ENCODE measurements at regions not wholly inside any gene's neighbourhood (a gene's known extent, or its start where the extent isn't known, plus 50 kb on each side); places are given as distances from the start of the nearest gene placed in this dataset.

DNA sequence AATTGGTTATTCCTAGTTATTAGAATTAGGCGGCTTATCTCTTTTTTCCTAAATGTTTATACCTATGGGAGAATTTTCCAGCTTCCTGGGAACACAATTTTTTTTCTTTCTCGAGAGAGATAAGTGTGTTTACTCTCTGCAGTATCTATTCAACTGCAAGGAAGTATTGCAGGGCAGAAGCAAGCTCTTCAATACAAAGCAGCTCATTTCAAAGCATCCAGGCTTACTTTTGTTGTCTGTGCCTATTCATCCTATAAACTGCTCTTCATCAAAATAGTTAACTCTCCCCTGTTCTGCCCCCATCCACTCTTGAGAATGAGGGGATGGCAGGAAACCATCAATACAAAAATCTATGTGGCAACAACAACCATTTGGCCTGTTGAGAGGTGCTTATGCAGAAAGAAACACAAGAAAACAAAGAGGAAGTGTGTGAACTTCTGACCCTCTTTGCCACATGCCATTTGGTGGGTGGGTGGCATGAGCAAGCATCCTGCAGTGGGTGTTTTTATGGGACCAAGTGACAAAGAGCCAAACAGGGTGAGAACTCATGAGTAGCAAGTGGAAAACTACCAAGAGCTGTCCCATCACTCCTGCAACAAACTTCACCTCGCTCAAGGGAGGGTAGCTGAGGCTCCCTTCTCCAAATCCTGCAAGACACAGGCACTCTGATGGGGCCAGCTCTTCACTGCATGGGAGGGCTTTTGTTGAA lies 50.6 kb upstream of the MRPS6 start:
- DNase-seq, result no peak

DNA sequence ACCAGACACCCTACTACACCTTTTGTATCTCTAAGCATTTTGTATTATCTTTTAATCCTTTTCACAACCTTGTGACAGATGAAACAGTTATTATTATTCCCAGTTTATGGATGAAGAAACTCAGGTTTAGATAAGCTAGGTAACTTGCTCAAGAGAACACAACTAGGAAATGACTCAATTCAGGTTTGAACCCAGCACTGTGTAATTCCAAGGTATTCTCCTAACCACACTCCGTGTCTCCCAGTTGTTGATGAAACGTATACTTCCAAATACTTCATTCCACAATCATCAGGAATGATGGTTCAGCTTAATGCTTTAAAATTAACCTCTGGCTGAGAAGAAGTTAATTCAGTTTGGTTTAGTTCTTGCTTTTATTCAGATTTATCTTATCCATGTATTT lies 51.7 kb upstream of the MRPS6 start:
- no peak for DNase-seq

GRCh38 chr21:34020983-34021553 lies 52.3 kb upstream of the MRPS6 start:
- DNase-seq, result no peak

GRCh38 chr21:34020005-34020847 lies 53.2 kb upstream of the MRPS6 start:
- DNase-seq, result no peak

GRCh38 chr21:34019402-34019801 lies 54.0 kb upstream of the MRPS6 start:
- DNase-seq, result no peak

DNA sequence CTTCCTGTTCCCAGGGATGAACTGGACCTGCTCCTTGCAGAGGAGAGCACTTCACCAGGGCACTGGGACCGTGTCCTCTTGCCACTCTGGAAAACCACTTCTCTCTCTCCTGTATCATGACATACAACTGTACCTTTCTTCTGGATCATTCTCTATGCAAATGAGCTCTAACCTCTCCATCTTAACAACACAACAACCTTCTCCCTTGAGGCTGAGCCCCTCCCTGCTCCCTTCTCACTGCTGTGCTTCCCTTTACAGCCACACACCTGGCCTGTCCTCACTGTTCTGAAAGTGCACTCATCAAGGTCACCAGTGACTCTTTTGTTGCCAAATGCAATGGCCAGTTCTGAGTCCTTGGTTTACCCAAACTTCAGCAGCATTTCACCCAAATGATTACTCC lies 54.5 kb upstream of the MRPS6 start:
- DNase-seq, result no peak

DNA sequence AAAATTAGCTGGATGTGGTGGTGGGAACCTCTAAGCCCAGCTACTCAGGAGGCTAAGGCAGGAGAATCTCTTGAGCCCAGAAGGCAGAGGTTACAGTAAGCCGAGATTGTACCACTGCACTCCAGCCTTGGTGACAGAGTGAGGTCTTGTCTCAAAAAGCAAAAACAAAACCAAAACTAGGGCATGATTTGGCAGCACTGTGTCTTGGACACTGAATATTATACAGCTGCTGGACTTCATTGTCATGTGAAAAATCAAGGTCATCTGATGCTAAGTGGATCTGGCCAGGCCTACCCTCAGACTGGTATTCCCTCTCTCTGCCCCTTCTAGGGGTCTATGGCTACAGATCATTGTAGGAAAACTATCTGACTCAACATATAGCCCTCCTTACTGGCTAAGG lies 55.2 kb upstream of the MRPS6 start:
- no peak for DNase-seq

GRCh38 chr21:34017039-34017961 lies 56.1 kb upstream of the MRPS6 start:
- no peak for DNase-seq

DNA sequence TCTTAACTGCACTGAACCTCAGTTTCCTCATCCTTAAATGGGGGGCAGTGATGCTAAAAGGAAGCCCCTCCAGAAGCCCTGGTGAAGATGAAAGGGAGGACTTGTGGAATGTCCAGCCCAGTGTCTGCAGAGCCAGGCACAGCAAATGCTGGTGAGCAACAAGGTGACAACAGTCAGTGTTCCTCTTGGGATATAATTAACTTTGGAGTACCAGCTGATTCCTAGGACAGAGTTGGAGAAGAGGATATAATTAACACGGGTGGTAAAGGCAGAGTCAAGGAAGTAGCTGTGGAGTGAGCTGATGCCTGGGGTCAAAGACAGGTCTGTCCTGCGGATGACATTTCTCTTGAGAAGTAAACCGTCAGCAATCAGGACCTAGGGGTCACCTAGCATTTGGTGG lies 60.7 kb upstream of the MRPS6 start:
- DNase-seq, result no peak

- DNase-seq, result no peak
These were observed 61.7 kb upstream of the MRPS6 start for GRCh38 chr21:34011660-34012059.

DNA sequence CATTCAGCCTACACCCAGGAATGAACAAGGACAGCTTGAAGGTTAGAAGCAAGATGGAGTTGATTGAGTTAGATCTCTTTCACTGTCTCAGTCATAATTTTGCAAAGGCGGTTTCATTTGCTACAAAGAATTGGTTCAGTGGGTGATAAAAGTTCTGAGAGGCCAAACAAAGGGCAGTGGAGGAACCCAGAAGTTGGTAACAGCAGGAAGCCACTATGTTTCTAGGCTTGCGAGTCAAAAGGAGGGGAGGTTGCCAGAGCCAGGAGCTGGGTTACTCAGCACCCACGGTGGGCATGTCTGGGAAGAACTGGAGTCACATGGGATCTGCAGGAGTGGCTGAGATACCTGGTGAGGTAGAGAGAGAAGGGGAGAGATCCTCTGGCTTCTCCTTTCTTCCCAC lies 64.2 kb upstream of the MRPS6 start:
- DNase-seq, result no peak

DNA sequence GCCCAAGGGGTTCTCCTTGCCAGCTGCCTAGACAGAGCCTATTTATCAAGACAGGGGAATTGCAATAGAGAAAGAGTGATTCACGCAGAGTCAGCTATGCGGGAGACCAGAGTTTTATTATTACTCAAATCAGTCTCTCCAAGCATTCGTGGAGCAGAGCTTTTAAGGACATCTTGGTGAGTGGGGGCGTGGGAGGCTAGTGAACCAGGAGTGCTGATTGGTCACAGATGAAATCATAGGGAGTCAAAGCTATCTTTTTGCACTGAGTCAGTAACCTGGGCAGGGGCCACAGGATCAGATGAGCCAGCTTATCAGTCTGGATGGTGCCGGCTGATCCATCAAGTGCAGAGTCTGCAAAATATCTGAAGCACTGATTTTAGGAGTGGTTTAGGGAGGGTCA lies 64.8 kb upstream of the MRPS6 start:
- DNase-seq, result no peak

GRCh38 chr21:34006611-34007168 lies 66.7 kb upstream of the MRPS6 start:
- DNase-seq, result no peak

GRCh38 chr21:34004974-34005373 lies 68.4 kb upstream of the MRPS6 start:
- DNase-seq, result no peak

DNA sequence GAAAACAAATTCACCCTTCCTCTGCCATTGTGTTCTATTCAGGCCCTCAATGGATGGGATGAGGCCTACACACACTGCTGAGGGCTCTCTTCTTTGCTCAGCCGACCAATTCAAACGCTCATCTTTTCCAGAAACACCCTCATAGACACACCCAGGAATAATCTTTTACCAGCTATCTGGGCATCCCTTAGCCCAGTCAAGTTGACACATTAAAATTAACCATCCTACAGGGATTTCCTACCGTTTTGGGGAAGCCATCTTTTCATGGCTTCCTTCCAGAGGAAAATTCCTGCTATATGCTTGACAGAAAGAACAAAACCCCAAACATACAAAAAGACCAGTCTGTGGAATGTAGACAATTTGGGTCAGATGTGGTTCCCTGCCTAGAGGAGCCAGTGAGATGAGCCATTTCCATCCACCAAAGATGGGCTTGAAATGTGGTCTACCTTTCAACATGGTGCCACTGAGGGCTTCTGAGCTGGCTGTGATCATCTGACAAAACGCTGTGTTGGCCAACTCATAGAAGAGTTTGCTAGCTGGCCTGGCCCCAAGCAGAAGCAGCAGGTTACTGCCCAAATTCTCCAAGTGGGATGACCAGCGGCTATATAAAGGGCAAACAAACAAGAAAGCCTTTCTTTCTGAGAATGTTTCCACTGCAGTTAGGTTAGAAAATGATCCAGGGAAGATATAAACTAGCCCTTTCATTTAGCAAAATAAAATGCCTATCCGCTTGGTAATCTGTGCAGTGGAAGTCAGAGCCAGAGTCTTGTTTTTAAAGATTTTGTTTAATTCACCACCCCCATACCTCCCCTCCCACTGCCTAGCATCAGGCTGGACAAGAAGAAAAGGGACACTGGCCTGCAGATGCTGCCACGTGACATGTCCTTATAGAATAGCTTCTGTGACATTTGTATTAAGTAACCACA lies 69.1 kb upstream of the MRPS6 start:
- no peak for DNase-seq

DNA sequence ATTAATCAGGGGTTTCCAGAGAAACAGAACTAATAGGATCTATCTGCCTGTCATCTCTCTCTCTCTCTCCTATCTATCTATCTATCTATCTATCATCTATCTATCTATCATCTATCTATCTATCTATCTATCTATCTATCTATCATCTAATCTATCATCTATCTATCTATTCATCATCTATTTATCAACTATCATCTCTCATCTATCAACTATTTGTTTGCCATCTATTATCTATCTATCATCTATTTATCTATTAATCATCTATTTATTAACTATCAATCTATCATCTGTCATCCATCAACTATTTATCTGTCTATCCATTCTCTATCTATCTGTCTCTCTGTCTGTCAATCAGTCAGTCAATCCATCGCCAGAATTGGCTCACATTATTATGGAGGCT lies 70.0 kb upstream of the MRPS6 start:
- DNase-seq, result no peak

DNA sequence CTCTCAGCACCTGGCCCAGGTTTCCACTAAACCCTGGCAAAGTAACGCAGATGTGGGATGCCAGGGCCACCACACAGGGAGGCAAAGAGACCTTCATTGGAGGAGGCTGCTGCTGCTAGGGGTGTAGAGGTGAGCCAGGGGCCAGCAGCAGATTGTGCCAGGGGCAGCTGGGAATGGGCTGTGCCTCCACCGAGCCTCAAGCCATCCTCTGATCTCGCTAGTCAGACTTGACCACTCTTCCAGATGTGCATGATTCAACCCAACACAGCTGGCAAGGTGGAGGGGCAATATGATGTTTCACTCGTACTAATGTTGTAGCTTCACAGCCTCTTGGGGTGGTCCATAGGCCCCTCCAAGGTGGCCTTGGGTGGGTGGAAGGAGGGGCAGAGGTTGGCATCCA lies 73.0 kb upstream of the MRPS6 start:
- DNase-seq, result no peak

DNA sequence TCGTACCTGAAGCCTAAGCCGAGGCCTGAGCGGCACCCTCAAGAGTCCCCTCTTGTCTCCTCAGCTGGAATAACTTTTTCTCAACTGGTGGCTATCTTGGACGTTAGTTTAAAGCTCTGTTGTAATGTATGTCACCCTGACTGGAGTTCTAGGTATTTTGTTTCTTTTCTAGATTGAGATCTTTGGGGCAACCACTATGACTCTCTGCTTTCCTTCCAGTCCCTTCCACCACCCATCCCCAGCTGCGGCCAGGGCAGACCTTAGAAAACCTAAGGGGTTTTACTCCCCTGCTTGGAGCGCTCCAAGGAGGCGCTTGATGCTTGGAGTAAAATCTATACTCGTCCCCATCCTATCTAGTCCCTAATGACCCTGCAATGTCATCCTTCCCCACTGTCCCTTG lies 74.6 kb upstream of the MRPS6 start:
- no peak for DNase-seq

- DNase-seq, result no peak
These were observed 75.0 kb upstream of the MRPS6 start for GRCh38 chr21:33998402-33998801.

DNA sequence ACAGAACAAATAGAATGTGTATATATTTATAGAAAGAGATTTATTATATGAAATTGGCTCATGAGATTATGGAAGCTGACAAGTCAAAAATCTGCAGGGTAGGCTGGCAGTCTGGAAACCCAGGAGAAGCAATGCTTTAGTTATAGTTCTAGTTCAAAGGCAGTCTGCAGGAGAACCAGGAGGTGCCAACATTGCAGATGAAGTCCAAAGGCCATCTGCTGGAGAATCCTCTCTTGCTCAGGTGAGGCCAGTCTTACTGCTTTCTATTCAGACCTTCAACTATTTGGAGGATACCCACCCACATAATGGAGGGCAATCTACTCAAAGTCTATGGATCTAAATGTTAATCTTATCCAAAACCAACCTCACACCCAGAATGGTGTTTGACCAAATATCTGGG lies 75.9 kb upstream of the MRPS6 start:
- no peak for DNase-seq

GRCh38 chr21:33994373-33994772 lies 78.8 kb upstream of the ATP5PO start:
- DNase-seq, result no peak

Data from activated T-cell treated with anti-CD3 and anti-CD28 coated beads, Interleukin-2, amount 50 U/mL, for 1 hour (primary cell).